IMR-90 (cell line): ENCODE measurements at regions not wholly inside any gene's neighbourhood (a gene's known extent, or its start where the extent isn't known, plus 50 kb on each side); places are given as distances from the start of the nearest gene placed in this dataset.

ENCODE experiments used
- ATAC-seq: fragments of 200-7000 bp; cut with Tn5 transposase; 2 replicates; pipeline ENCODE4 v1.9.1; 2020; ENCODE audit warnings: low read depth, mild to moderate bottlenecking, moderate library complexity
- BruUV-seq: library from RNA; stranded (reverse); fragments of 400-500 nt; replicated peaks from 2 replicates; lab custom pipeline; 2021; lab: Mats Ljungman, UMichigan
- CTCF ChIA-PET: fragments of 300-600 bp; formaldehyde crosslinking; extraction: SDS; loops from one replicate; lab custom pipeline; 2021; ENCODE audit warnings: antibody characterized with exemption; lab: Yijun Ruan, JAX
- POLR2A ChIA-PET: fragments of 300-600 bp; sonication (Branson Sonifier 250); formaldehyde crosslinking; loops from one replicate; lab custom pipeline; 2022; ENCODE audit warnings: antibody characterized with exemption; ENCODE audit not compliant: unreplicated experiment; lab: Charles Lee
- DNase-seq: peaks from one replicate; pipeline ENCODE4 v3.0.0; 2013
- H2AFZ ChIP-seq: replicated peaks from 2 replicates; pipeline ENCODE3; 2013; ENCODE audit warnings: low read length, mild to moderate bottlenecking; ENCODE audit not compliant: poor library complexity
- H2AK5ac ChIP-seq: 2 replicates; pipeline ENCODE4 v1.6.1; 2013; ENCODE audit warnings: low read depth, low read length, inconsistent platforms
- H2AK9ac ChIP-seq: replicated peaks from 2 replicates; pipeline ENCODE3; 2013; ENCODE audit warnings: mild to moderate bottlenecking, low read depth, low read length, moderate library complexity; ENCODE audit not compliant: poor library complexity
- H2BK120ac ChIP-seq: 2 replicates; pipeline ENCODE4 v1.6.1; 2013; ENCODE audit warnings: low read depth, low read length, inconsistent platforms
- H2BK15ac ChIP-seq: 3 replicates; pipeline ENCODE4 v1.6.1; 2013; ENCODE audit warnings: low read depth, low read length, inconsistent platforms
- H2BK20ac ChIP-seq: 2 replicates; pipeline ENCODE4 v1.6.1; 2013; ENCODE audit warnings: low read depth, mild to moderate bottlenecking, inconsistent platforms, low read length, moderate library complexity
- H2BK5ac ChIP-seq: 2 replicates; pipeline ENCODE4 v1.6.1; 2013; ENCODE audit warnings: mild to moderate bottlenecking, low read depth, low read length, inconsistent platforms; ENCODE audit not compliant: poor library complexity, severe bottlenecking
- H3K14ac ChIP-seq: replicated peaks from 2 replicates; pipeline ENCODE4 v1.6.1; 2013; ENCODE audit warnings: low read depth, low read length, inconsistent platforms
- H3K18ac ChIP-seq: 2 replicates; pipeline ENCODE4 v1.6.1; 2013; ENCODE audit warnings: low read depth, low read length, control low read depth
- H3K23ac ChIP-seq: 2 replicates; pipeline ENCODE4 v1.6.1; 2013; ENCODE audit warnings: low read depth, low read length, inconsistent platforms
- H3K27ac ChIP-seq: 2 replicates; pipeline ENCODE4 v1.5.1; 2013; ENCODE audit warnings: mild to moderate bottlenecking, control low read depth, low read length; ENCODE audit not compliant: insufficient read depth
- H3K27me3 ChIP-seq: 2 replicates; pipeline ENCODE4 v1.6.1; 2013; ENCODE audit warnings: low read length; ENCODE audit not compliant: control insufficient read depth, insufficient read depth
- H3K36me3 ChIP-seq: 2 replicates; pipeline ENCODE4 v1.6.1; 2013; ENCODE audit warnings: low read length, mixed read lengths; ENCODE audit not compliant: control insufficient read depth, insufficient read depth
- H3K4ac ChIP-seq: 2 replicates; pipeline ENCODE4 v1.6.1; 2013; ENCODE audit warnings: low read depth, low read length, inconsistent platforms
- H3K4me1 ChIP-seq: 2 replicates; pipeline ENCODE4 v1.6.1; 2013; ENCODE audit warnings: low read length, mixed read lengths; ENCODE audit not compliant: control insufficient read depth, insufficient read depth
- H3K4me2 ChIP-seq: 2 replicates; pipeline ENCODE4 v1.6.1; 2013; ENCODE audit warnings: low read depth, mild to moderate bottlenecking, control low read depth, low read length, moderate library complexity
- H3K4me3 ChIP-seq: 2 replicates; pipeline ENCODE4 v1.5.1; 2013; ENCODE audit warnings: low read depth, mild to moderate bottlenecking, control low read depth, low read length, moderate library complexity; ENCODE audit not compliant: insufficient read depth
- H3K56ac ChIP-seq: 2 replicates; pipeline ENCODE4 v1.6.1; 2013; ENCODE audit warnings: low read length, inconsistent platforms; ENCODE audit not compliant: insufficient read depth; ENCODE audit errors: extremely low read depth
- H3K79me1 ChIP-seq, 2 experiments: 2 replicates each; pipeline ENCODE4 v1.6.1; 2013; ENCODE audit warnings: low read length in 2 of 2, inconsistent platforms in 1 of 2, low read depth in 1 of 2
- H3K9ac ChIP-seq: 2 replicates; pipeline ENCODE4 v1.6.1; 2013; ENCODE audit warnings: low read depth, low read length, control low read depth
- H3K9me1 ChIP-seq: 2 replicates; pipeline ENCODE4 v1.6.1; 2013; ENCODE audit warnings: low read length, inconsistent platforms; ENCODE audit not compliant: insufficient read depth
- H3K9me3 ChIP-seq: 2 replicates; pipeline ENCODE4 v1.6.1; 2013; ENCODE audit warnings: low read length; ENCODE audit not compliant: control insufficient read depth, insufficient read depth
- H4K20me1 ChIP-seq: 2 replicates; pipeline ENCODE4 v1.6.1; 2013; ENCODE audit warnings: low read length, inconsistent platforms; ENCODE audit not compliant: insufficient read depth
- H4K5ac ChIP-seq: 2 replicates; pipeline ENCODE4 v1.6.1; 2013; ENCODE audit warnings: mild to moderate bottlenecking, low read depth, low read length, control low read depth
- H4K8ac ChIP-seq, 2 experiments: 2 replicates each; pipeline ENCODE4 v1.6.1; 2013; ENCODE audit warnings: low read depth in 2 of 2, low read length in 2 of 2, control low read depth in 1 of 2, inconsistent platforms in 1 of 2
- H4K91ac ChIP-seq: 2 replicates; pipeline ENCODE4 v1.6.1; 2013; ENCODE audit warnings: low read depth, low read length, inconsistent platforms; ENCODE audit not compliant: insufficient read depth
- BHLHE40 ChIP-seq: fragments of 150-350 bp; IDR thresholded peaks from 2 replicates; pipeline ENCODE4 v1.6.1; 2016; ENCODE audit warnings: mild to moderate bottlenecking, low read depth, low read length
- CHD1 ChIP-seq: IDR thresholded peaks from 2 replicates; pipeline ENCODE4 v1.6.1; 2012; ENCODE audit warnings: low read depth, low read length, improper control_type of control experiment
- WGBS, 2 experiments: methylation state at CpG; one replicate each; pipeline versions ENCODE4 v1.1.5 to v1.1.7; 2013; ENCODE audit warnings: missing lambda C conversion rate in 2 of 2; ENCODE audit not compliant: insufficient read length in 1 of 2; ENCODE audit errors: extremely low coverage in 2 of 2; 5-methylcytosine and 5-hydroxymethylcytosine counted together
- dilution Hi-C: fragments of 300-500 bp; cut with HindIII; formaldehyde crosslinking; loops from one replicate; pipeline ENCODE4 v1.14.3; 2018; ENCODE audit warnings: low sequenced_read_pairs; ENCODE audit not compliant: unreplicated experiment
- in situ Hi-C: fragments of 300-500 bp; cut with MboI; formaldehyde crosslinking; loops from 3 replicates; pipeline ENCODE4 v1.14.3; 2019; ENCODE audit warnings: low sequenced_read_pairs, inconsistent platforms, mixed read lengths
- intact Hi-C: fragments of 100-400 bp; cut with micrococcal nuclease; formaldehyde crosslinking; loops from 2 replicates; pipeline ENCODE4 v1.10.0; 2022
- TF ChIP-seq, protein P1 (sequence below): fragments of 150-350 bp; IDR thresholded peaks from 2 replicates; pipeline ENCODE4 v1.6.1; 2017; ENCODE audit warnings: mild to moderate bottlenecking, antibody characterized with exemption, low read length, low read depth
- TF ChIP-seq, protein P2 (sequence below): conservative IDR thresholded peaks from 2 replicates; pipeline ENCODE4 v1.5.1; 2012; ENCODE audit warnings: mild to moderate bottlenecking, low read depth, low read length, improper control_type of control experiment

DNA sequence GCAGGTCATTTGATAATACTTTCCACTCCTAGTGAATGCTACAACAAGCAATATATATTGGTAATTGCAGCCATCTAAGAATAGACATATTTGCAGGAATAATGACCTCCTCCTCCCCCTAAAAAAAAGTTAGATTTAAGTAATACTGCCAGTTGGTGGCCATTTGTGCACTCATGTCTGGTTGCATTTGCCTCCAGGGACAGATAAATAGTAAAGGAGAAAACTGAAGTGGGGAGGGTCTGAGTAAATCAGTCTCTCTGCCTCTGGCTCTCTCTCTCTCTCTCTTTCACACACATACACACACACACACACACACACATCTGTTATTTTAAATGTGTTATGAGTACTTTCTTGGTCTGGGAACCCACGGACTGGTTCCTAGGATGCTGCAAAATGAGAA lies 125.5 kb upstream of the UQCRFS1 start:
- ChIA-PET POLR2A (no interaction called here), CTCF (no interaction called here)
- Histone ChIP-seq H4K20me1 (no peaks in the 10 kb centered on the region), H3K18ac (no peak overlapping the region), H4K91ac (no peak overlapping the region), H2BK5ac (no peak overlapping the region), H2BK15ac (no peak overlapping the region), H3K9me3 (peaks cover 7% of the 10 kb centered on the region), H2AK5ac (no peak overlapping the region), H2AK9ac (no peak overlapping the region), H2BK20ac (no peak overlapping the region), H4K5ac (no peak overlapping the region), H3K14ac (no peak overlapping the region), H2AFZ (no peak overlapping the region), H2BK120ac (no peak overlapping the region), H3K9ac (no peak overlapping the region), H4K8ac (no peak overlapping the region), H3K36me3 (no peaks in the 10 kb centered on the region), H3K23ac (no peak overlapping the region), H3K79me1 (no peaks in the 10 kb centered on the region), H3K27ac (no peak overlapping the region), H3K4me2 (no peak overlapping the region), H3K4ac (no peak overlapping the region), H3K56ac (no peak overlapping the region), H3K27me3 (no peaks in the 10 kb centered on the region), H3K4me3 (no peak overlapping the region), H3K4me1 (no peaks in the 10 kb centered on the region), H3K9me1 (no peaks in the 10 kb centered on the region)
- TF ChIP-seq CHD1 (no peak), BHLHE40 (no peak)
- TF ChIP-seq, protein P1, sequence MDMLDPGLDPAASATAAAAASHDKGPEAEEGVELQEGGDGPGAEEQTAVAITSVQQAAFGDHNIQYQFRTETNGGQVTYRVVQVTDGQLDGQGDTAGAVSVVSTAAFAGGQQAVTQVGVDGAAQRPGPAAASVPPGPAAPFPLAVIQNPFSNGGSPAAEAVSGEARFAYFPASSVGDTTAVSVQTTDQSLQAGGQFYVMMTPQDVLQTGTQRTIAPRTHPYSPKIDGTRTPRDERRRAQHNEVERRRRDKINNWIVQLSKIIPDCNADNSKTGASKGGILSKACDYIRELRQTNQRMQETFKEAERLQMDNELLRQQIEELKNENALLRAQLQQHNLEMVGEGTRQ = no peak
- TF ChIP-seq, protein P2, sequence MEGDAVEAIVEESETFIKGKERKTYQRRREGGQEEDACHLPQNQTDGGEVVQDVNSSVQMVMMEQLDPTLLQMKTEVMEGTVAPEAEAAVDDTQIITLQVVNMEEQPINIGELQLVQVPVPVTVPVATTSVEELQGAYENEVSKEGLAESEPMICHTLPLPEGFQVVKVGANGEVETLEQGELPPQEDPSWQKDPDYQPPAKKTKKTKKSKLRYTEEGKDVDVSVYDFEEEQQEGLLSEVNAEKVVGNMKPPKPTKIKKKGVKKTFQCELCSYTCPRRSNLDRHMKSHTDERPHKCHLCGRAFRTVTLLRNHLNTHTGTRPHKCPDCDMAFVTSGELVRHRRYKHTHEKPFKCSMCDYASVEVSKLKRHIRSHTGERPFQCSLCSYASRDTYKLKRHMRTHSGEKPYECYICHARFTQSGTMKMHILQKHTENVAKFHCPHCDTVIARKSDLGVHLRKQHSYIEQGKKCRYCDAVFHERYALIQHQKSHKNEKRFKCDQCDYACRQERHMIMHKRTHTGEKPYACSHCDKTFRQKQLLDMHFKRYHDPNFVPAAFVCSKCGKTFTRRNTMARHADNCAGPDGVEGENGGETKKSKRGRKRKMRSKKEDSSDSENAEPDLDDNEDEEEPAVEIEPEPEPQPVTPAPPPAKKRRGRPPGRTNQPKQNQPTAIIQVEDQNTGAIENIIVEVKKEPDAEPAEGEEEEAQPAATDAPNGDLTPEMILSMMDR = no peak
- no peak for ATAC-seq
- no TSS peak for BruUV-seq
- in situ Hi-C loops = no loop called here
- WGBS, 2 experiments = no CpG with 5 or more reads among the region's 1 CpG
- intact Hi-C loops = no loop called here
- dilution Hi-C loops = no loop called here
- no peak for DNase-seq
